Fibroblast of skin of left quadriceps (primary cell): ENCODE measurements at regions not wholly inside any gene's neighbourhood (a gene's known extent, or its start where the extent isn't known, plus 50 kb on each side); places are given as distances from the start of the nearest gene placed in this dataset.
"Not testable (repeated sequence)": the region's sequence is repeated elsewhere in the genome, so short reads cannot be mapped to it uniquely, and the experiment has no call there.

Experiments
- DNase-seq, 2 experiments: peaks; one replicate each; pipeline ENCODE4 v3.0.0-alpha.2; 2013; ENCODE audit warnings: low read depth in 2 of 2

GRCh38 chr6:140546640-140547039 is 1172.2 kb upstream of the CITED2 start:
- peak in 1 of 2 experiments; percentile 34 for DNase-seq

DNA sequence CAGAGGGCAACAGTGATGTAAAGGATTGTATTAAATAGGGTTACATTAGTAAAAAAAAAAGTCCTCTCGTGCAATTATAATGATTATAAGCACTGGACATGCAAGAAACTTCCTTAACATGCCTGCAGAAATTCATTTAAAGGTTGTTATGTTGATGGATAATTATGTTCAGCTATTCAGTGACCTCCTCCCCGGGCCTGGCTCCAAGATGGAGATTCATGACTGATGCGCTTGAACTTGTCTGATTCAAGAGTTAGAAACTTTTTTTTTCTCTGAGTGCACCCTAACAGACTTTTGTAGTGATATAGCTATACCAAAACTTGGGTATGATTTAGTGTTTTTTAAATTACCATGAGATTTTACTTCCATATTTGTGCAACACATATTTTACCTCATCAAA is 1170.0 kb upstream of the CITED2 start:
- DNase-seq: no peak

DNA sequence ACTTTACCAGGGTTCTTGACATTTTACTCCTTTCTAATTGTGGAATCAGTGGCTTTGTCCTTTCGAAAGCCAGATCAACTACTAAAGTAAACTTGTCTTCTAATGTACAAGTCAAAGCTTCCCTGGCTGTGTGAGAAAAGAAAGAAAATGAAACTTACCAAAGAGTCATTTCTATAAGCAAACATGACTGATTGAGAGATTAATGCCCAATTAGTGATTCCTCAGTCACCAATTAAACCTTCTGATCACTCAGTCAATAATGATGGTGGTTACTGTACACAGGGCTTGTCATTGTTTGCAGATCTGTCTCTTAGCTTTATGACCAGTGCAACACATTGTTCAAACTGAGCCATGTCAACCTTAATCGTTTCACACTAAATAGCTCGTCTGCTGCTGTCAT is 1168.4 kb upstream of the CITED2 start:
- no peak for DNase-seq

- peak in 1 of 2 experiments; percentile 17 for DNase-seq
Observed at GRCh38 chr6:140541288-140541687, 1166.8 kb upstream of the CITED2 start.

- no peak for DNase-seq
Observed at GRCh38 chr6:140540743-140541142, 1166.3 kb upstream of the CITED2 start.

GRCh38 chr6:140538926-140539325 is 1164.5 kb upstream of the CITED2 start:
- DNase-seq: peak in 1 of 2 experiments; percentile 11

DNA sequence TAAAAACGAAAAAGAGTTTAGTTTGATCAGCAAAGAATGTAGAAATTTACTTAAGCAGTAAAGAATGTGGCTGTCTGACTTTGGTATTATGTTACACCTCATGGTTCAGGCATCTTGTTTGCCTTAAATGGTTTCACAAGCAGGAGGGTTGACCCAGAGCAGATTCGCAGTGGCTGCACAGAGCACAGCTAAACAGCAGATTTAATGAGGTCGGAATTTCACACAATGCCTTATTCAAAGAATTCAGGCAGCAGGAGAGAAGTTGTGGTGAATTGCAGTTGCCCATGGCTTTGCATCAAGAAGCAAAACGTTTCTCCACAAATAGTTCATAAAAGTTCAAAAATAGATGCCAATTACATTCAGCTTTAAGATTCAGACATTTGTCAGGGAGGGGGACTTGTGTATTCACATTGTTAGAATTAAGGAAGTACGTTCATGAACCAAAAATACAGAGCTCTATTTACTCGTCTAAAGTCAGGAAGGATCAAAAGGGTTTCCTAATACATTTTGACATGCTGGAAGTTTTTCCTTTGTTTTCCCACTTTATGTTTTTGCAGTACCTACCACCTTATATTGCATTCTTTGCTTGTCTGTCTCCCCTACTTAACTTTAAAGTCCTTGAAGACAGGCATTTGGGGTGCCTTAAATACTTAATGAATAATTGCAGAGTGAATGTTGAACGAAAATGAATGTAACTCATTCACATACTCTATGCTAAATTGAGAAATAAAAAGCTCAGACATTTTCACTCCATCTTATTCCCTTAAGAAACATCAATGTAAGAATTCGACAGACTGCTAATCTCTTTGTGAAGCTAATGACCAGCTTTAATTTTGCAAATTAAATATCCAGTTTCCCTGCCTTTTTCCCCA is 1163.6 kb upstream of the CITED2 start:
- DNase-seq: peak; percentile 100

DNA sequence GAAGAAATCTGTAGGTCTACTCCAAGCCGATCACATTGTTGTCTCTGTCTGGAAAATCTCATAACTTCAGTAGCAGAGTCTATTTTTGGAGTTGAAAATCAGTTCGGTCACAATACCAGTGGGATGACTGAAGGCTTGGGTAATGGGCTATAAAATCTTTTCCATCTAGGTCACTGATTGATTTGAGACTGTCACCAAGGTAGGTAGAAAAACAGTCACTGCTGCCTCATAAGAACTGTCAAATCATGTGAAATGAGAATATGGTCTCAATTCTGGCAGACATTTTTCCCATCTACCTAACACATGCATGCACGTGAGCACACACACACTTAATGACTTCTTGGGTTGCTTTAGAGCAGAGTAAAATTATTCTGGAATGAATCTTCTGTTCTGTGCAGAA is 1162.8 kb upstream of the CITED2 start:
- DNase-seq: no peak

DNA sequence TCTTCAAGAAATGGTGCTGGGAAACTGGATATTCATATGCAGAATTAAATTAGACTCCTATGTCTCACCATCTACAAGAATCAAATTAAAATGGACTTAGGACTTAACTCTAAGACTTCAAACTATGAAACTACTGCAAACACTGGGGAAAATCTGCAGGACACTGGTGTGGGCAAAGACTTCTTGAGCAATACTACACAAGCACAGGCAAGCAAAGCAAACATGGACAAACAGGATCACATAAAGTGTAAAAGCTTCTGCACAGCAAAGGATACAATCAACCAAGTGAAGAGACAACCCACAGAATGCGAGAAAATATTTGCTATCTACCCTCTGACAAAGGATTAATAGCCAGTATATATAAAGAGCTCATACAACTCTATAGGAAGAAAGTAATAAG is 1161.1 kb upstream of the CITED2 start:
- no peak for DNase-seq

DNA sequence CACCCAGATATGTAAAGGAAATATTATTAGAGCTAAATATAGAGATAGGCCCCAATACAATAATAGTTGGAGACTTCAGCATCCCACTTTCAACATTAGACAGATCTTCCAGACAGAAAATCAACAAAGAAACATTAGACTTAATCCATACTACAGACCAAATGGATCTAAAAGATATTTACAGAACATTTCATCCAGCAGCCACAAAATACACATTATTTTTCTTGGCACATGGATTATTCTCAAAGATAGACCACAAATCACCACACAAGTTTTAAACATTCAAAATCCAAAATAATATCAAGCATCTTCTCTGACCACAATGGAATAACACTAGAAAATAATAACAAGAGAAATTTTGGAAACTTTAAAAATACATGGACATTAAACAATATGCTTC is 1159.1 kb upstream of the CITED2 start:
- no peak for DNase-seq

DNA sequence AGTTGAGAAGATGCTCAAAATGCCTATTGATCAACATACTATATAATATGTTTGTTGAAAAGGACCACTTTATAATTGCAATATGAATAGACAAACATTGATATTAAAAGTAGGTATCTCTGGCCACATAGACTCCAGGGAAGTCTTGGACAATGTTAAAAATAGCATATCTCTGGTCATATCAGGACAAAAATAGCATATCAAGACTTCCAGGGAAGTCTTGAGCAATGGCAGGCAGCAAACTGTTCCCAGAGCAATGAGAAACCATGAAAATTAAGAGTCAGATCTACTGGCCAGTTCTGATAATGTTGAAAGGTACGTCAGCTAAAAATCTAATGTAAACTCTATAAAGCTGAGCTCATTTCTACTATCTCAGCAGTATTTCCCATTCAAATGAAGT is 1130.3 kb upstream of the CITED2 start:
- DNase-seq: no peak

DNA sequence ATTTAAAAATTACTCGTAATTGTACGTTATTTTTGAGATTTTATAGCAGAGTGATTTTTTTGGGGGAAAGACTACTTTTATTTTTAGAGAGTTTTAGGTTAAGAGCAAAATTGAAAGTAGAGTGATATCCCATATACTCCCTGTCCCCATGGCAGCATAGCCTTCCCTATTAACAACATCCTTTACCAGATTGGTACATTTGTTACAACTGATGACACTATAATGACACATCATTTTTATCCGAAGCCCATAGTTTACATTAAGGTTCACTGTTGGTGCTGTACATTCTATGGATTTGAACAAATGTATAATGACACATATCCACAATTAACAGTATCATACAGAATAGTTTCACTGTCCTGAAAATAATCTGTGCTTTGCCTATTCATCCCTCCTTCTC is 1126.4 kb upstream of the CITED2 start:
- no peak for DNase-seq

- no peak for DNase-seq
Observed at GRCh38 chr6:140499607-140500006, 1125.2 kb upstream of the CITED2 start.

GRCh38 chr6:140494321-140495108 is 1120.1 kb upstream of the CITED2 start:
- no peak for DNase-seq

- DNase-seq: not testable (repeated sequence)
Observed at GRCh38 chr6:140493470-140493869, 1119.0 kb upstream of the CITED2 start.

GRCh38 chr6:140490081-140490480 is 1115.6 kb upstream of the CITED2 start:
- DNase-seq: no peak

- no peak for DNase-seq
Observed at GRCh38 chr6:140487586-140487985, 1113.1 kb upstream of the CITED2 start.

DNA sequence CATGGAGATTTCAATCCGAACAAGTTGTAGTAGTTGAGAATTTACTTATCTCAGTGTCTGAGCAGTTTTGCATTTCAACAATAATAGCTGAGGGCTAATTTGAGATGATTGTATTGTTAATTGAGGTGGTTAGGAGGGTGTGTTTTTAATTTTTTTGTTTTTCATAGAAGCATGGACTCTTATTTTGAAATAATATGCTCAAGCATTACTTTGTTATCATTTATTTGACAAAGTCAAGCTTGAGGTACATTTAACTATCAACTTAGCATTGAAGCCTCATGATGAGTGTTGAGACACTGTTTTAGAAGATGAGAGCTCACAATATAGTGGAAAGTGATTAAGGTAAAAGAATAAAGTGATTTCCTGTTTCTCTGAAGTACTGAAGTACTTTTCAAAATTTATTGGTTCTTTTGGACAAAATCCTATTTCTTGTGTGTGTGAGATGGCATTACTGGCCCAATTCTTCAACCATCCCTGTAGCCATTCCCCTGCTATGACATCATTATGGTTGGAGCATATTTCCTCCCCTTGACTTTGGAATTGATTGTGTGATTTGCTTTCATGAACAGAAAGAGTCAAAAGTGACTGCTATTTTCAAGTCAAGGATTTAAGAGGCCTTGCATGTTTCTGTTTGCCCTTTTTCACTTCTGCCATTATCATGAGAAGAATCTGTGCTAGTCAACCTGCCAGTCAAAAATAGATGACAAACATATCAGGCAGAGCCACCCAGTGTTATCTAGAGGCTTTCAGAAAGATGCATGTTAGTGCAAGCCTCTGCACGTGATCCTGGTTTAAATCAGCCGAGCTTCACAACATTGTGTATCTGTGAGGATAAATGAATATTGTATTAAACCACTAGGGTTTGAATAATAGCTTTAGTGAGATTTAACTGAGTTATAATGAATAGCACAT is 1112.3 kb upstream of the CITED2 start:
- no peak for DNase-seq

GRCh38 chr6:140485740-140486449 is 1111.4 kb upstream of the CITED2 start:
- DNase-seq: peak; percentile 73 to 75

DNA sequence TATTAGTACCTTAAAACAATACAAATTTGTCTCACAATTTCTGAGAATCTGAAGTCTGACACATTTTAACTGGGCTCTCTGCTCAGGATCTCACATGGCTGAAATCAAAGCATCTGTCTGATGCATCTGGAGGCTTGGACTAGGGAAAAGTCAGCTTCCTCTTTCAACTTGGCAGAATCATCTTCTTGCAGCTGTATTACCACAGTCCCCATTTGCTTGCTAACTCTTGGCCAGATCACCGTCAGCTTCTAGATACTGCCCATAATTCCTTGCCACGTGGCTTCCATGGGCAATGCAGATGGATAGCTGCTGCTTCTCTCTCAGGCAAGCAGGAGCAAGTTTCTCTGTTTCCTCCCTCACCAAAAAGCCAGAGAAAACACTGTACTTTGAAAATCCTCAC is 1106.4 kb upstream of the CITED2 start:
- DNase-seq: peak in 1 of 2 experiments; percentile 40

DNA sequence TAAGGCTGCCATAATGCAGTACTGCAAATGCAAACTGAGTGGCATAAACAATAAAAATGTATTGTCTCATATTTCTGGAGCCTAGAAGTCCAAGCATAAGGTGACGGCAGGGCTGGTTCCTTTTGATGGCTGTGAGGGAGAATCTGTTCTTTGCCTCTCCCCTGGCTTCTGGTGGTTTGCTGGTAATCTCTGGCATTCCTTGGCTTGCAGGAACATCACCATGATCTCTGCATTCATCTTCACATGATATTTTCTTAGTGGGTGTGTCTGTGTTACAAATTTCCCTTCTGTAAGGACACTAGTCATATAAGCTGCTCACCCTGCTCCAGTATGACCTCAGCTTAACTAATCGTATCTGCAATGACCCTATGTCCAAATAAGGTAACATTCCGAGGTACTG is 1104.2 kb upstream of the CITED2 start:
- no peak for DNase-seq
